HuH-7 (cell line): ENCODE measurements at regions not wholly inside any gene's neighbourhood (a gene's known extent, or its start where the extent isn't known, plus 50 kb on each side); places are given as distances from the start of the nearest gene placed in this dataset.

Experiments
- DNase-seq: peaks from one replicate; pipeline ENCODE4 v3.0.0; 2011; ENCODE audit warnings: low spot score

GRCh38 chr17:71921796-71922195 lies 199.0 kb upstream of the SOX9 start:
- no peak for DNase-seq

- no peak for DNase-seq
Observed at GRCh38 chr17:71922439-71922838, 198.4 kb upstream of the SOX9 start.

GRCh38 chr17:71926746-71927398 lies 193.9 kb upstream of the SOX9 start:
- DNase-seq: no peak

GRCh38 chr17:71933306-71933705 lies 187.5 kb upstream of the SOX9 start:
- DNase-seq: no peak

- no peak for DNase-seq
Observed at GRCh38 chr17:71934520-71934919, 186.3 kb upstream of the SOX9 start.

GRCh38 chr17:71935341-71935740 lies 185.5 kb upstream of the SOX9 start:
- no peak for DNase-seq

- DNase-seq: no peak
Observed at GRCh38 chr17:71936977-71937376, 183.8 kb upstream of the SOX9 start.

- DNase-seq: no peak
Observed at GRCh38 chr17:71937914-71938313, 182.9 kb upstream of the SOX9 start.

- DNase-seq: no peak
Observed at GRCh38 chr17:71938340-71939010, 182.3 kb upstream of the SOX9 start.

GRCh38 chr17:71941920-71942319 lies 178.9 kb upstream of the SOX9 start:
- no peak for DNase-seq

GRCh38 chr17:71942626-71943025 lies 178.2 kb upstream of the SOX9 start:
- DNase-seq: no peak

- DNase-seq: no peak
Observed at GRCh38 chr17:71948703-71949422, 172.0 kb upstream of the SOX9 start.

- no peak for DNase-seq
Observed at GRCh38 chr17:71959154-71959553, 161.7 kb upstream of the SOX9 start.

GRCh38 chr17:71963351-71963750 lies 157.5 kb upstream of the SOX9 start:
- DNase-seq: no peak

- DNase-seq: no peak
Observed at GRCh38 chr17:71963791-71964190, 157.0 kb upstream of the SOX9 start.

- DNase-seq: no peak
Observed at GRCh38 chr17:71964559-71964958, 156.3 kb upstream of the SOX9 start.

- no peak for DNase-seq
Observed at GRCh38 chr17:71966055-71966454, 154.8 kb upstream of the SOX9 start.

- no peak for DNase-seq
Observed at GRCh38 chr17:71966459-71967313, 154.1 kb upstream of the SOX9 start.

GRCh38 chr17:71969500-71969899 lies 151.3 kb upstream of the SOX9 start:
- no peak for DNase-seq

GRCh38 chr17:71970312-71970711 lies 150.5 kb upstream of the SOX9 start:
- DNase-seq: no peak

GRCh38 chr17:71974051-71974450 lies 146.8 kb upstream of the SOX9 start:
- no peak for DNase-seq

GRCh38 chr17:71975331-71975801 lies 145.5 kb upstream of the SOX9 start:
- DNase-seq: no peak
